IMR-90 (cell line): ENCODE measurements at regions not wholly inside any gene's neighbourhood (a gene's known extent, or its start where the extent isn't known, plus 50 kb on each side); places are given as distances from the start of the nearest gene placed in this dataset.

Experiments
- ATAC-seq: fragments of 200-7000 bp; cut with Tn5 transposase; 2 replicates; pipeline ENCODE4 v1.9.1; 2020; ENCODE audit warnings: low read depth, mild to moderate bottlenecking, moderate library complexity
- BruUV-seq: library from RNA; stranded (reverse); fragments of 400-500 nt; replicated peaks from 2 replicates; lab custom pipeline; 2021; lab: Mats Ljungman, UMichigan
- CTCF ChIA-PET: fragments of 300-600 bp; formaldehyde crosslinking; extraction: SDS; loops from one replicate; lab custom pipeline; 2021; ENCODE audit warnings: antibody characterized with exemption; lab: Yijun Ruan, JAX
- POLR2A ChIA-PET: fragments of 300-600 bp; sonication (Branson Sonifier 250); formaldehyde crosslinking; loops from one replicate; lab custom pipeline; 2022; ENCODE audit warnings: antibody characterized with exemption; ENCODE audit not compliant: unreplicated experiment; lab: Charles Lee
- DNase-seq: peaks from one replicate; pipeline ENCODE4 v3.0.0; 2013
- H2AFZ ChIP-seq: replicated peaks from 2 replicates; pipeline ENCODE3; 2013; ENCODE audit warnings: low read length, mild to moderate bottlenecking; ENCODE audit not compliant: poor library complexity
- H2AK5ac ChIP-seq: 2 replicates; pipeline ENCODE4 v1.6.1; 2013; ENCODE audit warnings: low read depth, low read length, inconsistent platforms
- H2AK9ac ChIP-seq: replicated peaks from 2 replicates; pipeline ENCODE3; 2013; ENCODE audit warnings: mild to moderate bottlenecking, low read depth, low read length, moderate library complexity; ENCODE audit not compliant: poor library complexity
- H2BK120ac ChIP-seq: 2 replicates; pipeline ENCODE4 v1.6.1; 2013; ENCODE audit warnings: low read depth, low read length, inconsistent platforms
- H2BK15ac ChIP-seq: 3 replicates; pipeline ENCODE4 v1.6.1; 2013; ENCODE audit warnings: low read depth, low read length, inconsistent platforms
- H2BK20ac ChIP-seq: 2 replicates; pipeline ENCODE4 v1.6.1; 2013; ENCODE audit warnings: low read depth, mild to moderate bottlenecking, inconsistent platforms, low read length, moderate library complexity
- H2BK5ac ChIP-seq: 2 replicates; pipeline ENCODE4 v1.6.1; 2013; ENCODE audit warnings: mild to moderate bottlenecking, low read depth, low read length, inconsistent platforms; ENCODE audit not compliant: poor library complexity, severe bottlenecking
- H3K14ac ChIP-seq: replicated peaks from 2 replicates; pipeline ENCODE4 v1.6.1; 2013; ENCODE audit warnings: low read depth, low read length, inconsistent platforms
- H3K18ac ChIP-seq: 2 replicates; pipeline ENCODE4 v1.6.1; 2013; ENCODE audit warnings: low read depth, low read length, control low read depth
- H3K23ac ChIP-seq: 2 replicates; pipeline ENCODE4 v1.6.1; 2013; ENCODE audit warnings: low read depth, low read length, inconsistent platforms
- H3K27ac ChIP-seq: 2 replicates; pipeline ENCODE4 v1.5.1; 2013; ENCODE audit warnings: mild to moderate bottlenecking, control low read depth, low read length; ENCODE audit not compliant: insufficient read depth
- H3K27me3 ChIP-seq: 2 replicates; pipeline ENCODE4 v1.6.1; 2013; ENCODE audit warnings: low read length; ENCODE audit not compliant: control insufficient read depth, insufficient read depth
- H3K36me3 ChIP-seq: 2 replicates; pipeline ENCODE4 v1.6.1; 2013; ENCODE audit warnings: low read length, mixed read lengths; ENCODE audit not compliant: control insufficient read depth, insufficient read depth
- H3K4ac ChIP-seq: 2 replicates; pipeline ENCODE4 v1.6.1; 2013; ENCODE audit warnings: low read depth, low read length, inconsistent platforms
- H3K4me1 ChIP-seq: 2 replicates; pipeline ENCODE4 v1.6.1; 2013; ENCODE audit warnings: low read length, mixed read lengths; ENCODE audit not compliant: control insufficient read depth, insufficient read depth
- H3K4me2 ChIP-seq: 2 replicates; pipeline ENCODE4 v1.6.1; 2013; ENCODE audit warnings: low read depth, mild to moderate bottlenecking, control low read depth, low read length, moderate library complexity
- H3K4me3 ChIP-seq: 2 replicates; pipeline ENCODE4 v1.5.1; 2013; ENCODE audit warnings: low read depth, mild to moderate bottlenecking, control low read depth, low read length, moderate library complexity; ENCODE audit not compliant: insufficient read depth
- H3K56ac ChIP-seq: 2 replicates; pipeline ENCODE4 v1.6.1; 2013; ENCODE audit warnings: low read length, inconsistent platforms; ENCODE audit not compliant: insufficient read depth; ENCODE audit errors: extremely low read depth
- H3K79me1 ChIP-seq, 2 experiments: 2 replicates each; pipeline ENCODE4 v1.6.1; 2013; ENCODE audit warnings: low read length in 2 of 2, inconsistent platforms in 1 of 2, low read depth in 1 of 2
- H3K9ac ChIP-seq: 2 replicates; pipeline ENCODE4 v1.6.1; 2013; ENCODE audit warnings: low read depth, low read length, control low read depth
- H3K9me1 ChIP-seq: 2 replicates; pipeline ENCODE4 v1.6.1; 2013; ENCODE audit warnings: low read length, inconsistent platforms; ENCODE audit not compliant: insufficient read depth
- H3K9me3 ChIP-seq: 2 replicates; pipeline ENCODE4 v1.6.1; 2013; ENCODE audit warnings: low read length; ENCODE audit not compliant: control insufficient read depth, insufficient read depth
- H4K20me1 ChIP-seq: 2 replicates; pipeline ENCODE4 v1.6.1; 2013; ENCODE audit warnings: low read length, inconsistent platforms; ENCODE audit not compliant: insufficient read depth
- H4K5ac ChIP-seq: 2 replicates; pipeline ENCODE4 v1.6.1; 2013; ENCODE audit warnings: mild to moderate bottlenecking, low read depth, low read length, control low read depth
- H4K8ac ChIP-seq, 2 experiments: 2 replicates each; pipeline ENCODE4 v1.6.1; 2013; ENCODE audit warnings: low read depth in 2 of 2, low read length in 2 of 2, control low read depth in 1 of 2, inconsistent platforms in 1 of 2
- H4K91ac ChIP-seq: 2 replicates; pipeline ENCODE4 v1.6.1; 2013; ENCODE audit warnings: low read depth, low read length, inconsistent platforms; ENCODE audit not compliant: insufficient read depth
- CEBPB ChIP-seq: IDR thresholded peaks from 2 replicates; pipeline ENCODE4 v1.6.1; 2012; ENCODE audit warnings: low read depth, low read length, improper control_type of control experiment
- CTCF ChIP-seq: conservative IDR thresholded peaks from 2 replicates; pipeline ENCODE4 v1.5.1; 2012; ENCODE audit warnings: mild to moderate bottlenecking, low read depth, low read length, improper control_type of control experiment
- ELK1 ChIP-seq: fragments of 150-350 bp; IDR thresholded peaks from 2 replicates; pipeline ENCODE4 v1.6.1; 2016; ENCODE audit warnings: low read depth, mild to moderate bottlenecking, low read length, moderate library complexity, borderline replicate concordance
- MAFK ChIP-seq: IDR thresholded peaks from 2 replicates; pipeline ENCODE4 v1.6.1; 2012; ENCODE audit warnings: low read depth, low read length, improper control_type of control experiment
- MAZ ChIP-seq: IDR thresholded peaks from 2 replicates; pipeline ENCODE4 v1.6.1; 2012; ENCODE audit warnings: low read depth, mild to moderate bottlenecking, low read length, improper control_type of control experiment, moderate library complexity, borderline replicate concordance
- MXI1 ChIP-seq: IDR thresholded peaks from 2 replicates; pipeline ENCODE4 v1.6.1; 2012; ENCODE audit warnings: low read depth, mild to moderate bottlenecking, low read length, moderate library complexity, borderline replicate concordance
- POLR2A ChIP-seq: IDR thresholded peaks from 2 replicates; pipeline ENCODE4 v1.6.1; 2012; ENCODE audit warnings: mild to moderate bottlenecking, low read depth, low read length
- RAD21 ChIP-seq: IDR thresholded peaks from 2 replicates; pipeline ENCODE4 v1.6.1; 2012; ENCODE audit warnings: low read length, improper control_type of control experiment
- RFX5 ChIP-seq: IDR thresholded peaks from 2 replicates; pipeline ENCODE4 v1.8.0; 2012; ENCODE audit warnings: low read depth, mild to moderate bottlenecking, low read length, moderate library complexity
- USF2 ChIP-seq: fragments of 150-350 bp; IDR thresholded peaks from 2 replicates; pipeline ENCODE4 v1.6.1; 2017; ENCODE audit warnings: mild to moderate bottlenecking, antibody characterized with exemption, low read length, low read depth
- WGBS, 2 experiments: methylation state at CpG; one replicate each; pipeline versions ENCODE4 v1.1.5 to v1.1.7; 2013; ENCODE audit warnings: missing lambda C conversion rate in 2 of 2; ENCODE audit not compliant: insufficient read length in 1 of 2; ENCODE audit errors: extremely low coverage in 2 of 2; 5-methylcytosine and 5-hydroxymethylcytosine counted together
- dilution Hi-C: fragments of 300-500 bp; cut with HindIII; formaldehyde crosslinking; loops from one replicate; pipeline ENCODE4 v1.14.3; 2018; ENCODE audit warnings: low sequenced_read_pairs; ENCODE audit not compliant: unreplicated experiment
- in situ Hi-C: fragments of 300-500 bp; cut with MboI; formaldehyde crosslinking; loops from 3 replicates; pipeline ENCODE4 v1.14.3; 2019; ENCODE audit warnings: low sequenced_read_pairs, inconsistent platforms, mixed read lengths
- intact Hi-C: fragments of 100-400 bp; cut with micrococcal nuclease; formaldehyde crosslinking; loops from 2 replicates; pipeline ENCODE4 v1.10.0; 2022

- ATAC-seq: no peak
- intact Hi-C loops: no loop called here
- no peak overlapping the region for H3K4me2 ChIP-seq
These were observed 50.8 kb upstream of the GAB1 start for GRCh38 chr4:143285696-143286437.

More at GRCh38 chr4:143285696-143286437, 50.8 kb upstream of the GAB1 start:
- dilution Hi-C loops (no loop called here), in situ Hi-C loops (no loop called here)
- Histone ChIP-seq H3K9ac (no peak overlapping the region), H2BK5ac (no peak overlapping the region), H3K18ac (0 out of 2 replicates have a peak overlapping the region, but pooled peaks have one; percentile 39), H3K27ac (no peak overlapping the region; the same call in 1 of the 2 replicates), H3K79me1 (no peaks in the 10 kb centered on the region), H3K4me1 (peaks cover 13% of the 10 kb centered on the region), H2BK15ac (0 out of 3 replicates have a peak overlapping the region, but pooled peaks have one; percentile 16), H3K9me1 (0 out of 2 replicates have a peak, but pooled peaks cover 2% of the 10 kb centered on the region), H3K56ac (no peak overlapping the region), H3K36me3 (no peaks in the 10 kb centered on the region), H3K23ac (0 out of 2 replicates have a peak overlapping the region, but pooled peaks have one; percentile 26), H3K14ac (0 out of 2 replicates have a peak overlapping the region, but pooled peaks have one; percentile 19), H4K20me1 (no peaks in the 10 kb centered on the region), H3K9me3 (no peaks in the 10 kb centered on the region), H3K4ac (no peak overlapping the region), H2AK5ac (no peak overlapping the region), H2BK120ac (no peak overlapping the region), H4K8ac (peak overlapping the region in 1 of 2 experiments; percentile 27; a peak in 1 of 4 replicates), H2BK20ac (no peak overlapping the region), H4K5ac (no peak overlapping the region), H4K91ac (no peak overlapping the region), H3K4me3 (no peak overlapping the region), H3K27me3 (no peaks in the 10 kb centered on the region), H2AFZ (no peak overlapping the region), H2AK9ac (no peak overlapping the region)
- BruUV-seq: no TSS peak
- CTCF ChIA-PET: no interaction called here
- no CpG with 5 or more reads among the region's 2 CpGs for WGBS, 2 experiments
- POLR2A ChIA-PET: no interaction called here
- no peak for DNase-seq
- TF ChIP-seq MAFK (no peak), CTCF (no peak), POLR2A (no peak), RAD21 (no peak), ELK1 (no peak), CEBPB (no peak), MXI1 (no peak), MAZ (no peak), RFX5 (no peak), USF2 (no peak)
